RWPE2 (cell line): ENCODE measurements at regions not wholly inside any gene's neighbourhood (a gene's known extent, or its start where the extent isn't known, plus 50 kb on each side); places are given as distances from the start of the nearest gene placed in this dataset.

Experiments
- ATAC-seq: fragments of 200-7000 bp; cut with Tn5 transposase; 3 replicates; pipeline ENCODE4 v1.9.1; 2021; ENCODE audit warnings: low read depth
- DNase-seq: peaks from one replicate; pipeline ENCODE4 v3.0.0-alpha.2; 2020; ENCODE audit warnings: low spot score
- H3K27ac ChIP-seq: fragments of 450-650 bp; 2 replicates; pipeline ENCODE4 v1.5.1; 2017; ENCODE audit warnings: mild to moderate bottlenecking; ENCODE audit not compliant: poor library complexity, severe bottlenecking
- H3K27me3 ChIP-seq: fragments of 250-450 bp; sonication (Bioruptor Pico); 2 replicates; pipeline ENCODE4 v1.5.1; 2021; ENCODE audit warnings: mild to moderate bottlenecking, moderate library complexity; ENCODE audit not compliant: insufficient read depth, poor library complexity, severe bottlenecking
- H3K36me3 ChIP-seq: fragments of 250-450 bp; sonication (Bioruptor Pico); 2 replicates; pipeline ENCODE4 v1.5.1; 2020; ENCODE audit warnings: low read depth, mild to moderate bottlenecking, moderate library complexity
- H3K4me1 ChIP-seq: fragments of 250-450 bp; sonication (Bioruptor Pico); 2 replicates; pipeline ENCODE4 v1.5.1; 2021; ENCODE audit warnings: mild to moderate bottlenecking, moderate library complexity; ENCODE audit not compliant: insufficient read depth, poor library complexity, severe bottlenecking
- H3K4me3 ChIP-seq: fragments of 250-450 bp; sonication (Bioruptor Pico); 2 replicates; pipeline ENCODE4 v1.5.1; 2021; ENCODE audit warnings: mild to moderate bottlenecking, moderate library complexity; ENCODE audit not compliant: severe bottlenecking
- H3K9me3 ChIP-seq: fragments of 250-450 bp; sonication (Bioruptor Pico); 2 replicates; pipeline ENCODE4 v1.5.1; 2021; ENCODE audit warnings: mild to moderate bottlenecking, moderate library complexity; ENCODE audit not compliant: severe bottlenecking
- CTCF ChIP-seq: fragments of 450-650 bp; IDR thresholded peaks from one replicate; pipeline ENCODE4 v1.5.1; 2017; ENCODE audit warnings: mild to moderate bottlenecking, moderate library complexity; ENCODE audit not compliant: poor library complexity, severe bottlenecking

GRCh38 chr2:18706001-18706400 lies 116.6 kb upstream of the NT5C1B start:
- H3K27ac ChIP-seq: no peak overlapping the region
- ATAC-seq: no peak
- H3K9me3 ChIP-seq: no peaks in the 10 kb centered on the region
- no peak overlapping the region for H3K4me3 ChIP-seq
- H3K4me1 ChIP-seq: no peaks in the 10 kb centered on the region
- no peaks in the 10 kb centered on the region for H3K27me3 ChIP-seq
- no peaks in the 10 kb centered on the region for H3K36me3 ChIP-seq
- TF ChIP-seq CTCF: no peak
- no peak for DNase-seq

- no peaks in the 10 kb centered on the region for H3K27me3 ChIP-seq
- H3K27ac ChIP-seq: no peak overlapping the region
- H3K36me3 ChIP-seq: no peaks in the 10 kb centered on the region
- H3K4me1 ChIP-seq: no peaks in the 10 kb centered on the region
- DNase-seq (no peak), ATAC-seq (no peak)
- H3K4me3 ChIP-seq: no peak overlapping the region
- no peaks in the 10 kb centered on the region for H3K9me3 ChIP-seq
- TF ChIP-seq CTCF: no peak
These were observed 114.9 kb upstream of the NT5C1B start for GRCh38 chr2:18704276-18704675.

- Histone ChIP-seq H3K4me3 (no peak overlapping the region), H3K4me1 (no peaks in the 10 kb centered on the region), H3K27ac (no peak overlapping the region), H3K36me3 (no peaks in the 10 kb centered on the region), H3K27me3 (no peaks in the 10 kb centered on the region), H3K9me3 (no peaks in the 10 kb centered on the region)
- DNase-seq (no peak), ATAC-seq (no peak)
- no peak for TF ChIP-seq CTCF
These were observed 114.2 kb upstream of the NT5C1B start for GRCh38 chr2:18703555-18703954.

- Histone ChIP-seq H3K9me3 (no peaks in the 10 kb centered on the region), H3K4me1 (no peaks in the 10 kb centered on the region), H3K27me3 (no peaks in the 10 kb centered on the region), H3K27ac (peak overlapping the region; percentile 31), H3K36me3 (no peaks in the 10 kb centered on the region), H3K4me3 (no peak overlapping the region)
- no peak for TF ChIP-seq CTCF
- ATAC-seq (peak; percentile 91), DNase-seq (no peak)
These were observed 112.6 kb upstream of the NT5C1B start for GRCh38 chr2:18701981-18702380.

GRCh38 chr2:18701546-18701945 lies 112.2 kb upstream of the NT5C1B start:
- H3K27ac ChIP-seq: peak overlapping the region; percentile 31
- no peaks in the 10 kb centered on the region for H3K27me3 ChIP-seq
- H3K4me1 ChIP-seq: no peaks in the 10 kb centered on the region
- H3K9me3 ChIP-seq: no peaks in the 10 kb centered on the region
- no peak for ATAC-seq
- no peak for DNase-seq
- H3K4me3 ChIP-seq: no peak overlapping the region
- H3K36me3 ChIP-seq: no peaks in the 10 kb centered on the region
- TF ChIP-seq CTCF: no peak
